Duodenal mucosa (tissue), 2 donors: ENCODE measurements at regions not wholly inside any gene's neighbourhood (a gene's known extent, or its start where the extent isn't known, plus 50 kb on each side); places are given as distances from the start of the nearest gene placed in this dataset.

ENCODE experiments used
- H3K27ac ChIP-seq: one replicate; pipeline ENCODE4 v1.7.0; 2013; ENCODE audit warnings: low read depth, low read length
- H3K27me3 ChIP-seq, 2 donors: one replicate each; pipeline ENCODE4 v1.7.0; 2013; ENCODE audit warnings: low read length in 2 of 2, control low read depth in 1 of 2; ENCODE audit not compliant: insufficient read depth in 2 of 2, control insufficient read depth in 1 of 2
- H3K36me3 ChIP-seq, 2 donors: one replicate each; pipeline ENCODE4 v1.7.0; 2013; ENCODE audit warnings: low read length in 2 of 2, control low read depth in 1 of 2; ENCODE audit not compliant: insufficient read depth in 2 of 2, control insufficient read depth in 1 of 2
- H3K4me1 ChIP-seq, 2 donors: one replicate each; pipeline ENCODE4 v1.7.0; 2013; ENCODE audit warnings: low read length in 2 of 2, control low read depth in 1 of 2; ENCODE audit not compliant: insufficient read depth in 2 of 2, control insufficient read depth in 1 of 2
- H3K4me3 ChIP-seq, 2 donors: one replicate each; pipeline ENCODE4 v1.7.0; 2013; ENCODE audit warnings: low read length in 2 of 2, low read depth in 1 of 2
- H3K9ac ChIP-seq, 2 donors: one replicate each; pipeline ENCODE4 v1.7.0; 2013; ENCODE audit warnings: low read length in 2 of 2, low read depth in 1 of 2
- H3K9me3 ChIP-seq, 2 donors: one replicate each; pipeline ENCODE4 v1.7.0; 2013; ENCODE audit warnings: low read length in 2 of 2, control low read depth in 1 of 2; ENCODE audit not compliant: control insufficient read depth in 1 of 2

DNA sequence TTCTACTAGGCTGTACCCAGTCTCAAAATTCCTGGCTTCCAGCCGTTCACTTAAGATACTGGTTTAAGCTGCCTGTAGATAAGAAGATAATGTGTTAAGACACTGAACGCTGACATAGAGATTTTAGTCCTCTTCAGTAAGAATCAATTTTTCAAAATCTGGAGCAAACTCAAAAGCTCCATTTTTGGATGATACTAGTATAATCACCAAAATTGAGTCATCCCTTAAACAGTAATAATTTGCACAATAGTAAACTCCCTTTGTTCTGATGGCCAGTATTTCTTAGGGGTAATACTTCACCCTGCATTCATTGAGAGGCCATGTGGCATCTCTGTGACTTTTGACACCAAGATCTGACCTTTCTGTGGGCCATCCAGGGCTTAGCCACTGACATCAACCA lies 299.8 kb upstream of the USP25 start:
- Histone ChIP-seq H3K9me3 (no peaks in the 10 kb centered on the region), H3K27ac (no peak overlapping the region), H3K36me3 (no peaks in the 10 kb centered on the region), H3K9ac (no peak overlapping the region), H3K4me1 (no peaks in the 10 kb centered on the region), H3K4me3 (no peak overlapping the region), H3K27me3 (no peaks in the 10 kb centered on the region)

DNA sequence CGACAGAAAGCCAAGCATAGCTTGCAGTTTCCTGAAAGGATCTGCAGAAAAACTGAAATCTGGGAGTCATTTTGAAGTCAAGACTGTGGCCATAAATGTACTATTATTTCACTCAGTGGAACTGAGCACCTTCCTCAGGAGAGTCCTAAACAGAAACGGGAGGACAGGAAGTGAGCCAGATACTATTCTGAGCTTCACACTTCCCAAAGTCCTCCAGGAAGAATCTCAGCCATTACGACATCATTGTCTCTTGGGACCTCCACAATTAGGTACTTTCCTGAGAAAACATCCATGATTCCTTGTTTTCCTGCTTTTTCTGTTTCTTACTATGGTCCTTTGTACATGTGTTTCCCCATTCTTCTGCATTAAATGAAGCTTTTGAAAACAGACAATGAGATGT lies 299.2 kb upstream of the USP25 start:
- Histone ChIP-seq H3K4me3 (no peak overlapping the region), H3K27ac (no peak overlapping the region), H3K36me3 (no peaks in the 10 kb centered on the region), H3K9ac (no peak overlapping the region), H3K9me3 (no peaks in the 10 kb centered on the region), H3K27me3 (no peaks in the 10 kb centered on the region), H3K4me1 (no peaks in the 10 kb centered on the region)

DNA sequence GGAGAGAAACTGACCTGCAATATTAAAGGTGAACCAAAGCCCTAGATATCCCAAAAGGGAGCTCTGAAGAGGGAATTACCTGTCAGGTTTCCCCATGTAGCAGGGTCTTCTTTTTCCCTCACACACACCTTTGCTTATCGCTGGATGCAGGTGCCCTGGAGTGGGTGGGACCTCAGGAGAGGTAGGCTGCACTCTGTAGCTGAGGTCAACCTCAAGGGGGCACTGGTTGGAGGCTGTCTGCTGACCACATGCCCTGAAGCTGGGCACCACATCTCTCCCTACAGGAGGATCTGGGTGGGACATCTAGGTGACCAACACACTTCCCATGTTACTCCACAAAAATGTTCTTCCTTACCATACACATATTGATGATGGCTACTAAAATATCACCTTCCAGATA lies 298.7 kb upstream of the USP25 start:
- no peak overlapping the region for H3K9ac ChIP-seq
- no peaks in the 10 kb centered on the region for H3K9me3 ChIP-seq
- no peaks in the 10 kb centered on the region for H3K4me1 ChIP-seq
- H3K4me3 ChIP-seq = no peak overlapping the region
- no peaks in the 10 kb centered on the region for H3K27me3 ChIP-seq
- no peaks in the 10 kb centered on the region for H3K36me3 ChIP-seq
- H3K27ac ChIP-seq = no peak overlapping the region

- Histone ChIP-seq H3K36me3 (no peaks in the 10 kb centered on the region), H3K27me3 (no peaks in the 10 kb centered on the region)
Measured at GRCh38 chr21:15433091-15433490, 296.7 kb upstream of the USP25 start.

DNA sequence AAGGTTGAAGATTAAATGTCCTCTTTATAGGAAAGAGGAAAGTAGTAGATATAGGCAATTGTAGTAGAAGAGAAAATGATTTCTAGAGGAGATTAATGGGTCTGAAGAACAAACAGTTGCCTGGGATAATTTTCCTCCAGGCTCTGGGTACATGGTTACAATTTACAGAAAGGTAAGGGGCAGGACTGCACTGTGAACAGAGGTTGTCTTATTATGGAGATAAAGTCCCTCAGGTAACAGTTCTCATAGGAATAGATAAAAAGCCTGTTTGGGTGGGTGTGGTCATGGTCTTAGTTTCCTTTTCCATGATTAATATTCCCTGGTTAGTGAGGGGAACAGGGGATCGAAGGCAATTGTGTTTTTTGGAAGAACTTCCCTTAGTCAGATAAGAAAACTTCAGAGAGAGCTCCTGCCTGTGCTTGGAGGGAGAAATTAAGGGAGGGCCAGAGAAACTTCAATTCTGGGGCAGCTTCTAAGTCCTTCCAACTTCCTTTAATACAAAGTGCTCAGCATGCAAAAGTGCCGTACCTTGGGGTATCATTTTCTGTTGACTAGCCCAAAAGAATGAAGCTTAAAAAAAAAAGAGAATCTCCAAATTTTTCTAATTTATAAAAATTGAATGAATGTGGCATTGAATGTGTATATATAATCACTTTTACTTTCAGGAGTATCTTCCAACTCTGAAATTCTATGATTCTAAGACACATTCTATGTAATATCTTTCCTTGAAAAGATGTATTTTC lies 295.4 kb upstream of the USP25 start:
- Histone ChIP-seq H3K9me3 (no peaks in the 10 kb centered on the region), H3K4me1 (no peaks in the 10 kb centered on the region), H3K27me3 (no peaks in the 10 kb centered on the region), H3K27ac (no peak overlapping the region), H3K4me3 (no peak overlapping the region), H3K36me3 (no peaks in the 10 kb centered on the region), H3K9ac (no peak overlapping the region)

More at GRCh38 chr21:15433091-15433490, 296.7 kb upstream of the USP25 start:
- Histone ChIP-seq H3K27ac (no peak overlapping the region), H3K4me1 (no peaks in the 10 kb centered on the region), H3K4me3 (no peak overlapping the region), H3K9me3 (no peaks in the 10 kb centered on the region), H3K9ac (no peak overlapping the region)

DNA sequence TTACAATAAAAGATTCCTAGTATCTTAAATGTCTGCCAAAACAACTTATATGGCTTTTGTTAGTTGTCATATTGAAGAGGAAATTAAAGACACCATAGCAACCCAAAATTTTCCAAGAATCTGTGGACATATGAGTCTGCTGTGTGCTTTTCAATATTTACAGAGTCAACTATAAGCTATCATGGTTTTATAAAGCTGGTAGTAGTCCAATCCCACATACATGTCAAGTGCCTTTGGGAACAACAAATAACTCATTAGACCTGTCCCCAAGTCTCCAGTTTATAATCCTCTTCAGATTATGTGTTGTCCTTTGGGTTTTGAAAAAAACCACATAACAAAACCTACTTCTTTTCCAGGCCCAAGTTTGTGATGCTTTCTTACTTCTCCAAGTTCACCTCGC lies 293.8 kb upstream of the USP25 start:
- Histone ChIP-seq H3K4me3 (no peak overlapping the region), H3K36me3 (no peaks in the 10 kb centered on the region), H3K27me3 (no peaks in the 10 kb centered on the region), H3K9me3 (no peaks in the 10 kb centered on the region), H3K27ac (no peak overlapping the region), H3K4me1 (no peaks in the 10 kb centered on the region), H3K9ac (no peak overlapping the region)

GRCh38 chr21:15437883-15438282 lies 291.9 kb upstream of the USP25 start:
- Histone ChIP-seq H3K9ac (no peak overlapping the region), H3K4me3 (no peak overlapping the region), H3K27me3 (no peaks in the 10 kb centered on the region), H3K4me1 (no peaks in the 10 kb centered on the region), H3K36me3 (no peaks in the 10 kb centered on the region), H3K9me3 (no peaks in the 10 kb centered on the region), H3K27ac (no peak overlapping the region)

- Histone ChIP-seq H3K4me3 (no peak overlapping the region), H3K9ac (no peak overlapping the region), H3K27me3 (no peaks in the 10 kb centered on the region), H3K4me1 (no peaks in the 10 kb centered on the region), H3K27ac (no peak overlapping the region), H3K36me3 (no peaks in the 10 kb centered on the region), H3K9me3 (no peaks in the 10 kb centered on the region)
Measured at GRCh38 chr21:15439726-15440125, 290.1 kb upstream of the USP25 start.

GRCh38 chr21:15441060-15441493 lies 288.7 kb upstream of the USP25 start:
- H3K4me1 ChIP-seq = no peaks in the 10 kb centered on the region
- H3K4me3 ChIP-seq = no peak overlapping the region
- no peak overlapping the region for H3K27ac ChIP-seq
- no peaks in the 10 kb centered on the region for H3K9me3 ChIP-seq
- H3K36me3 ChIP-seq = no peaks in the 10 kb centered on the region
- H3K9ac ChIP-seq = no peak overlapping the region
- no peaks in the 10 kb centered on the region for H3K27me3 ChIP-seq

- Histone ChIP-seq H3K27ac (no peak overlapping the region), H3K27me3 (no peaks in the 10 kb centered on the region), H3K9ac (no peak overlapping the region), H3K9me3 (no peaks in the 10 kb centered on the region), H3K36me3 (no peaks in the 10 kb centered on the region), H3K4me1 (no peaks in the 10 kb centered on the region), H3K4me3 (no peak overlapping the region)
Measured at GRCh38 chr21:15441992-15442391, 287.8 kb upstream of the USP25 start.
